NCI-H460 (cell line): ENCODE measurements at regions not wholly inside any gene's neighbourhood (a gene's known extent, or its start where the extent isn't known, plus 50 kb on each side); places are given as distances from the start of the nearest gene placed in this dataset.
"Not testable (repeated sequence)": the region's sequence is repeated elsewhere in the genome, so short reads cannot be mapped to it uniquely, and the experiment has no call there.

Source experiments
- DNase-seq: peaks from one replicate; pipeline ENCODE4 v3.0.0-alpha.2; 2016; ENCODE audit warnings: low read depth; ENCODE audit errors: extremely low read depth

DNA sequence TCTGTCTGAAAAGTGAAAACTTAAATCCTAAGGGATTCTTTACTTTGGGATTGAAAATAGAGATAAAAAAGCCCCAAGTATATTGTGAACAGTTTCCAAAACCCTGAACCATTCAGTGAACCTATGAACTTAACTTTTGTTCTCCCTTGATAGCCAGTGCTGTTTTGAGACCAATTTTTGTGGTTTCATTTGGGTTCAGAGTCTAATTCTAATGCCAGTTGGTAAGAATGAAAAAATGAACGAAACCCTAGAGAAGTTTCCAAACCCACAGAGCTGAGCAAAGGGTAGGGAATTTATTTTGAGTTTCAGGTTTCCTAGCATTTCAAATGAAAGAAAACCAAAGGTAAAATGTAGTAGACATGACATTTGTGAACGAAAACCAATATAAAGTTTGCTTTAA lies 1366.8 kb downstream of the EFNA5 start:
- no peak for DNase-seq

DNA sequence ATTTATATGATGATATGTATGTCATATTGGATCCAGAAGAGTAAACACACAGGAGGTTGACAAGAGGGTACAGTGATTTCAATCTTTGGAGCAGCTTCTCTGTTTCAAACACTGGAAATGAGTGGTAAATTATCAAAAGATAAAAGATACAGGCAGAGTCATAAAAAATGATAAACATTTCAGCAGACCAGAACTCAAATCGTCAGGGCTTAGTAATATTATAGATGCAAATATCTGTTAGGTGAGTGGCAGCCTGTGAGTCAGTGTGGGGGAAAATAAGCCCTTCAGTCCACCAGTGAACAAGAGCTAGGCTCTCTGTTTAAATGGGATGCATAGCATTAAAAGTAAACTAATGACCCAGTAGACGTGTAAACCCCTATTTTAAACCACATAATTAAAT lies 1378.1 kb downstream of the EFNA5 start:
- no peak for DNase-seq

DNA sequence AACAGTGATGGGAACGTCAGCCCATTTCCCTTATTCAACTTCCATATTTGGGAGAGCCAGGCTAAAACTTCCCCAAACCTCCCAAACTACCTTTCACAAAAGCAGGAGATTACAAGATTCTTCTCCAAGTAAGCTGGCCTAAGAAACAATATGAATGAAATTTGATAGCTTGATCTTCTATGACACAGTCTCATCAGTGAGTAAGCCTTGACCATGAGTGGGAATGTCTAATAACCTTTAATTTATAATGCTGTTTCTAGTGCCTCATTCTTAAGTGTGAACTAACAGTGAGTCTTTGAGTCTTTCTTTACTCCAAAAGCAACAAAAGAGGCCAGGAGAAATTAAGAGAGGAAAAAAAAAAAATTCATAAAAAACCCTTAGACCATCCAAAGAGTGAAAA lies 1379.9 kb downstream of the EFNA5 start:
- no peak for DNase-seq

DNA sequence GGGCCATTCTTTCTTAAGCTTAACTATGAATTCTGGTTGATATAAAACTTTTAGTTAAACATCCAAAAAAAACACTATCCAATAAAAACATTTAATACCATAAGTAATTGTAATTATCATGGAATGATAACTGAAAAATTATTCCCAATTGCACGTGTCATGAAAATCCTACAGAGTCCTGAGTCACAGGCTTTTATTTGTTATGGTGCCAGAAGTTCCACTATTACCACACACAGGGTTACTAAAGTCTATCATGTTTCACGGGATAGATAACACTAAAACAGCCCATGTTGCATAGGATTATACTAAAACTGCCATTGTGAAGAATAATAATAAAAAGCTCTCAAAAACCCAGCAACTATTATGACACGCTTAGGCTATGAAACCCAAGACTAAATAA lies 1381.8 kb downstream of the EFNA5 start:
- DNase-seq: no peak

DNA sequence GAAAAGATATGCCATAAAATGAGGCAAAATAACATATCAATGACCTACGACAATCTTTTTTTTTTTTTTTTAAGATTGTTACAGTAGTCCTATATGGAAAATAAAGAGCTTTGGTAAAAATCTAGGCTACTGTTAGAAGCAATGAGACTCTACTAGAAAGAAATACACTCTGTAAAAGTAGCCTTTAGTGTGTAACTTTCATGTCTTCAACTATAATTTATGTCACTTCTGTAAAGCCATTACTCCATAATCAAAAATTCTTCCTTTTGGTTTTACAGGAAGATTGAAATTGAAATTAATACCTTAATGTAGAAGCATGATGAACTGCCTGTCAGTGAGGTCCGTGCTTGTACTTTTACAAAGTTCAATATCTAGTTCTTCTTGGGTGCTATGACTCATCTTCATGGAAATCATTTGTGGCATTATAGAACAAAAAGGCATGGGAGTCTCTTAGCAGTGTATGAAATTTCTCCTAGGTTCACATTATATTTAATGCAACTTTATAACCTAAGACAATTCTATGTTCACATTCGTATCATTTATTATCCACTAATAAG lies 1393.1 kb downstream of the EFNA5 start:
- no peak for DNase-seq

DNA sequence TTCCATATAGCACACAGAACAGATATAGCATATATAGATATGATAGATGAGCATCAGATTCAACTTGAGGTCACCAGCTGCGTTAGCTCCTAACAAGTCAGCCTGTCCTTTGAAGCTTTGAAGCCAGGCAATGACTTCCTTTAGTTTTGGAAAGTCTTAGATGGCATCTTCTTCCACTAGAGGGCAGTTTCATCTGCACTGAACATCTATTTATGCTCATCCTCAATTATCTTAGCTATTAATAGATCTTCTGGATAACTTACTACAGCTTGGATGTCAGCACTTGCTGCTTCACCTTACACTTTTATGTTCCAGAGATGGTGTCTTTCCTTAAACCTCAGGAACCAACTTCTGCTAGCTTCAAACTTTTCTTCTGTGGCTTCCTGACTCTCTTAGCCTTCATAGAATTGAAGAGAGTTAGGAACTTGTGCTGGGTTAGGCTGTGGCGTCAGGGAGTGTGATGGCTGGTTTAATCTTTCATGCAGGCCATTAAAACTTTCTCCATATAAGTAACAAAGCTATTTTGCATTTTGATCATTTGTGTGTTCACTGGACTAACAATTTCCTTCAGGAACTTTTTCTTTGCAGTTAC lies 1401.4 kb downstream of the EFNA5 start:
- peak; percentile 47 for DNase-seq

- no peak for DNase-seq
Observed at GRCh38 chr5:106267256-106267655, 1403.5 kb downstream of the EFNA5 start.

DNA sequence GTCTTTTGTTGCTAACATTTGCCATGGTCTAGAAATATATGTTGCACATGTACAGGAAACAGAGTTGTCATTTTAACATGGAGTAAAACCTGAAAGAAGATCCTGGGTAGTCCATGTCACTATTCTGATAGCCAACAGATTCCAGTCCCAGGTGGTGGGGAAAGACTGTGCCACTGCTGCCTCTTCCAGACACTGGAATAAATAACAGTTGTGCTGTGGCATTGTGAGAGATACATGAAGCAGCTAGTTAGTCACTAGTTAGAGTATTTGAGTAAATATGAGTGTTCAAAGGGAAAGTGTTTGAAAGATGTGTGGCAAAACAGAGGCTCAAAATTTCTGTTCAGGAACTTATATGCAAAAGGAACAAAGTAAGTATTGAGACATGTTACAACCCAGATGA lies 1408.3 kb downstream of the EFNA5 start:
- DNase-seq: no peak

DNA sequence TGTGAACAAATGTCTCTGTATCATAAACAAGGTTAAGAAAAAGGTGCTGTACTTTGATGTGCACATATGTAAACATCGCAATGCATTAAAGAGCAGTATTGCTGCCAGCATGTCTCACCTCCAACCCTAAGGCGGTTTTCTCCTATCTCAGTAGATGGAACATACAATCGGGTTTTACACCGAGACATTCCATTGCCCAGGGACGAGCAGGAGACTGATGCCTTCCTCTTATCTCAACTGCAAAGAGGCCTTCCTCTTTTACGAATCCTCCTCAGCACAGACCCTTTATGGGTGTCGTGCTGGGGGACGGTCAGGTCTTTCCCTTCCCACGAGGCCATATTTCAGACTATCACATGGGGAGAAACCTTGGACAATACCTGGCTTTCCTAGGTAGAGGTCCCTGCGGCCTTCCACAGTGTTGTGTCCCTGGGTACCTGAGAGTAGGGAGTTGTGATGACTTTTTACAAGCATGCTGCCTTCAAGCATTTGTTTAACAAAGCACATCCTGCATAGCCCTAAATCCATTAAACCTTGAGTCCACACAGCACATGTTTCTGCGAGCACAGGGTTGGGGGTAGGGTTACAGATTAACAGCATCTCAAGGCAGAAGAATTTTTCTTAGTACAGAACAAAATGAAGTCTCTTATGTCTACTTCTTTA lies 1411.2 kb downstream of the EFNA5 start:
- not testable (repeated sequence) for DNase-seq

- DNase-seq: no peak
Observed at GRCh38 chr5:106258591-106259125, 1412.1 kb downstream of the EFNA5 start.

- DNase-seq: no peak
Observed at GRCh38 chr5:106254784-106255183, 1416.0 kb downstream of the EFNA5 start.

DNA sequence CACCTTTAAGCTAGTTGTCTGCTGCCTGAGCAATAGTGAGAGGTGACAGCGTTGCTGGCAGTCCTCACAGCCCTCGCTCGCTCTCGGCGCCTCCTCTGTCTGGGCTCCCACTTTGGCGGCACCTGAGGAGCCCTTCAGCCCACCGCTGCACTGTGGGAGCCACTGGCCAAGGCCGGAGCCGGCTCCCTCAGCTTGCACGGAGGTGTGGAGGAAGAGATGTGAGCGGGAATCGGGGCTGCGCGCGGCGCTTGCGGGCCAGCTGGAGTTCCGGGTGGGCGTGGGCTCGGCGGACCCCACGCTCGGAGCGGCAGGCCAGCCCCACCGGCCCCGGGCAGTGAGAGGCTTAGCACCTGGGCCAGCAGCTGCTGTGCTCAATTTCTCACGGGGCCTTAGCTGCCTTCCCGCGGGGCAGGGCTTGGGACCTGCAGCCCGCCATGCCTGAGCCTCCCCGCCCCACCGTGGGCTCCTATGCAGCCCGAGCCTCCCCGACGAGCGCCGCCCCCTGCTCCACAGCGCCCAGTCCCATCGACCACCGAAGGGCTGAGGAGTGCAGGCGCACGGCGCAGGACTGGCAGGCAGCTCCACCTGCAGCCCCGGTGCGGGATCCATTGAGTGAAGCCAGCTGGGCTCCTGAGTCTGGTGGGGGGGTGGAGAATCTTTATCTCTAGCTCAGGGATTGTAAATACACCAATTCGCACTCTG lies 1424.5 kb downstream of the EFNA5 start:
- not testable (repeated sequence) for DNase-seq

DNA sequence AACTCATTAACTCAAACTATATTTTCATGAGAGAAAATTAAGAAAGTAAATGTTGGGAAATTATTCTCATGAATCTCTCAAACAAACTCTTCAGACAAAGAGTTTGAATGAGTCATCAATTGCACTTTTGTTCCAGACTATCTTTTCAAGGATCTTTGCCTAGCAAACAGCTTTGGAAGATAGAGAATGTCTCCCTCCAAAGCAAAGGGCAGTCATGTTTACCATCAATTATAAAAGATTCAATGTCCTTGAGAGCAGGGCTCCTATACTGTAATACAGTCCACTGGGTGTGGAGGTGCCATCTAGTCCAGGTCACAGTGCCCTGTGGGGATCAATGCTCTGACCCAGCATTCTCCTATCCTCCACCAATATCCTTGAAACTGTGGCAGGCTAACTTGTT lies 1429.3 kb downstream of the EFNA5 start:
- DNase-seq: no peak

GRCh38 chr5:106205916-106206571 lies 1464.7 kb downstream of the EFNA5 start:
- DNase-seq: no peak

DNA sequence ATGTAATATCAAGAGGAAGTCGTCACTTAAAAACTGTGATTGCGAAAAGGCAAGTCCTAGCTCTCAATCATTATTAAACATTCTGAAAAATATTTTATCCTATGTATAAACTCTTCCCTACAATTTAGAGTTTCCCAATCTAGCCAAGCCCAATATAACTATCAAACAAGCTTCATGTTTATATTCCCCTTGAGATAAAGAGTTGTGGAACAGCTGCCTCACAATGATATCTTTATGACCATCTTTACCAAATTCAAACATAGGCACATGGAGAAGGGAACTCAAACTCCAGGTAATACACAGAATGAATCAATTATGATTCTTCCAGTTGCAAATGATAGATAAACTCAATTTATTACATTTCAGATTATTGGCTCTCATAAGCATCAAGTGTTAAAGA lies 1468.7 kb downstream of the EFNA5 start:
- DNase-seq: no peak

DNA sequence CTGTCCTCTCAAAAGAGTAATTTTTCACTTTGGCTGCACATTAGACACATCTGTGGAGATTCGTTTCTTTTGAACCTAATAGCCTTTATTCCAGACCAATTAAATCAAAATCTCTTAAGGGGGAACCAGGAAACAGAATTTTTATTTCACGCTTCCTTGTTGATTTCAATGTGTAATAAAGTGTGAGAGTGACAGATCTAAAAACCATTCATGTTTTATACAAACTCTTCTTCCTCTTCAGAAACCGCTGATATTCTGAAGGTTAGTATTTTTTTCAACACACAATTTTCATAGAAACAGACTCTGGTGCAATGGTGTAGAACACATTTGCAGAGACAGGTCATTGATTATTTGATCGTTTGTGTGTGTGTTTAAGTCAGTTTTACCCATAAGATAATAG lies 1469.8 kb downstream of the EFNA5 start:
- no peak for DNase-seq

DNA sequence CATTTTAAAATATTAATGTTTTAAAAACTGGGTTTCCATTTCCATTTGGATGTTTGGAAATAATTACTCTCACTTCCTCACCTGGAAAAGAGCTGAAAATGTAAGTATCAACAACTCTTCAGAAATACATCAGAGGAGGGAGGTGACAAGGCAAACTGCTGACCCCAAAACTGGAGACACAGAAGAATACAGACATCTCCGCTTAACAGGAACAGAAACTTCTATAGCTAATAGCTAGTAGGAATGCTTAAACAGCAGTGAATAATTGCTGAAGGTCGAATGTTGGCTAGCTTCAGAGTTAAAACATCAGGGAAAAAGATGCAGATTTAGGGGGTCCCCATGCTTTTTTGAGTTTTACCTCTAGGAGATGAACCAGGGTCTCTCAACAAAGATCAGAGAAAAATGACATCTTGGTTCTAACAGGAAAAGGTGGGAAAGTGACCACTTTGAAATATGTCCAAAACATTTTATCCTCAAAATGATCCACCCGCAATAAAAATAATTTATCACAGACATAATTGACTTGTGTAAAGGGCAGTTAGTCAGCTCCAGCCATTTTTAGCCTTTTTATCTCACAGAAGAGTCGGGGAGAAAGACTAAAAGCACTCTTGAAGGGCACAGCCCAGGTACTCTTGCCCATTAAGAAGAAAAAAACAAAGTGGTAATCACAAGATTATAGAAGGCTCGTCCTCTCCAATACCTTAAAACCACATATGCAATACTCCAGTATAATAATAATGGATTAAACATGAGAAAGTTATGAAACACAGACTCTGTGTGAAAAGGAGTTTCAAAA lies 1474.9 kb downstream of the EFNA5 start:
- no peak for DNase-seq

GRCh38 chr5:106189121-106189809 lies 1481.5 kb downstream of the EFNA5 start:
- DNase-seq: no peak

DNA sequence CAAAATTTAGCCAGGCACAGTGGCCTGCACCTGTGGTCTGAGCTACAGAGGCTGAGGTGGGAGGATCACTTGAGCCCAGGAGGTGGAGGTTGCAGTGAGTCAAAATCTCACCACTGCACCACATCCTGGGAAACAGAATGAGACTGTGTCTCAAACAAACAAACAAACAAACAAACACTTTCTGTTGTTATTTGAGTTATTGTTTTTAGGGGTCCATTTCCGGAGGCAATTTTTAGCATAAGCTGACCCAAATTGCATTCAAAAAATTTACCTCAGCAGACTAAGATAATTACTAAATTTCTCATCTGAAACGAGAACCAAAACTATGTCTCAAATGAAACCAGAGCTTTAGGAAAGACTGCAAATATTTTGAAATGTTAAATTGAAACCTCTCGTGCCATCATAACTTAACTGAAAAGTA lies 1485.1 kb downstream of the EFNA5 start:
- DNase-seq: no peak

GRCh38 chr5:106174903-106175302 lies 1495.8 kb downstream of the EFNA5 start:
- DNase-seq: no peak
